ENCODE measurements at regions not wholly inside any gene's neighbourhood (a gene's known extent, or its start where the extent isn't known, plus 50 kb on each side); places are given as distances from the start of the nearest gene placed in this dataset.

- H3K27me3 Mint-ChIP-seq = no peaks in the 10 kb centered on the region
- ChIA-PET CTCF (no interaction called here), POLR2A (no interaction called here)
- no peaks in the 10 kb centered on the region for H3K4me1 Mint-ChIP-seq (ENCODE audit: low read depth)
- H3K27ac Mint-ChIP-seq = no peak overlapping the region
- intact Hi-C loops (cut with micrococcal nuclease) = no loop called here
- H3K9me3 Mint-ChIP-seq = no peaks in the 10 kb centered on the region
- DNase-seq (no peak), ATAC-seq (no peak)
- no peak for TF ChIP-seq CTCF (IDR thresholded peaks at IDR 0.05)
- H3K4me3 Mint-ChIP-seq = no peak overlapping the region
- no peaks in the 10 kb centered on the region for H3K36me3 Mint-ChIP-seq (ENCODE audit: low read depth)
Observed at GRCh38 chr5:100322483-100322882, 212.7 kb upstream of the FAM174A start.

GRCh38 chr5:100319885-100320284 is 215.3 kb upstream of the FAM174A start:
- Mint-ChIP-seq H3K9me3 (peaks cover 4% of the 10 kb centered on the region), H3K27ac (no peak overlapping the region), H3K36me3 (ENCODE audit: low read depth) (no peaks in the 10 kb centered on the region), H3K4me1 (ENCODE audit: low read depth) (no peaks in the 10 kb centered on the region), H3K27me3 (no peaks in the 10 kb centered on the region), H3K4me3 (no peak overlapping the region)
- TF ChIP-seq CTCF (IDR thresholded peaks at IDR 0.05) = no peak
- intact Hi-C loops (cut with micrococcal nuclease) = no loop called here
- ChIA-PET POLR2A (no interaction called here), CTCF (no interaction called here)
- no peak for ATAC-seq
- DNase-seq = no peak

DNA sequence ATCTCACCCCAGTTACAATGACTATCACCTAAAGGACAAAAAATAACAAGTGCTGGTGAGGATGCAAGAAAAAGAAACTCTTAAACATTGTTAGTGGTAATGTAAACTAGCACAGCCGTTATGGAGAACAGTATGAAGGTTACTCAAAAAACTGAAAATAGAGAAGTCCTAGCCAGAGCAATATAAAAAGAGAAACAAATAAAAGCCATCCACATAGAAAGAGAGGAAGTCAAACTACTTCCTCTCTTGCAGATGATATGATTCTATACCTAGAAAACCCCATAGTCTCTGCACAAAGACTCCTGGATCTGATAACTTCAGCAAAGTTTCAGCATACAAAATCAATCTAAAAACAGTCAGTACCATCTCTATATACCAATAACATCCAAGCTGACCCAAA is 221.5 kb upstream of the FAM174A start:
- intact Hi-C loops (cut with micrococcal nuclease) = no loop called here
- ChIA-PET POLR2A (no interaction called here), CTCF (no interaction called here)
- H3K36me3 Mint-ChIP-seq (ENCODE audit: low read depth) = no peaks in the 10 kb centered on the region
- ATAC-seq (no peak), DNase-seq (no peak)
- TF ChIP-seq CTCF (IDR thresholded peaks at IDR 0.05) = no peak
- peaks cover 4% of the 10 kb centered on the region for H3K9me3 Mint-ChIP-seq
- H3K4me3 Mint-ChIP-seq = no peak overlapping the region
- no peaks in the 10 kb centered on the region for H3K27me3 Mint-ChIP-seq
- no peaks in the 10 kb centered on the region for H3K4me1 Mint-ChIP-seq (ENCODE audit: low read depth)
- no peak overlapping the region for H3K27ac Mint-ChIP-seq

GRCh38 chr5:100311806-100312205 is 223.4 kb upstream of the FAM174A start:
- Mint-ChIP-seq H3K27ac (no peak overlapping the region), H3K36me3 (ENCODE audit: low read depth) (no peaks in the 10 kb centered on the region), H3K9me3 (peaks cover 4% of the 10 kb centered on the region), H3K4me1 (ENCODE audit: low read depth) (no peaks in the 10 kb centered on the region), H3K4me3 (no peak overlapping the region), H3K27me3 (no peaks in the 10 kb centered on the region)
- CTCF ChIA-PET = no interaction called here
- POLR2A ChIA-PET = no interaction called here
- ATAC-seq (no peak), DNase-seq (no peak)
- intact Hi-C loops (cut with micrococcal nuclease) = no loop called here
- no peak for TF ChIP-seq CTCF (IDR thresholded peaks at IDR 0.05)

DNA sequence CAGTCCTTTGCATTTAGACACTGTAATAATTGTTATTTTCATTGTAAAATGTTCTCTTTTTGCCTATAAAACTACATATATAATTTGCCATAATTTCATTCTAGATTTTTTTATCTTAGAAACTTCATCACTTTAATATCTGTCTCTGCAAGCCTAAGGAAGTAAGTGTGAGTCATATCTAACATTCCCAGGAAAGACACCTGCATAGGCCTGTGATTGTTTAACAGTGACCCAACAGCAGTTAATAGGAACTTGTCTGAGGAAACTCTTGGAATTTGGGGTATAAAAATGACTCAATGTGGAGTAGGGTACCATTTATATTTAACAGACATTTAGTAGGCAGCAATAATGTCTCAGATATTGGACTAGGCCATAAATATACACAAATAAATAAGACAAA is 229.2 kb upstream of the FAM174A start:
- Mint-ChIP-seq H3K27me3 (no peaks in the 10 kb centered on the region), H3K36me3 (ENCODE audit: low read depth) (no peaks in the 10 kb centered on the region), H3K4me1 (ENCODE audit: low read depth) (no peaks in the 10 kb centered on the region), H3K4me3 (no peak overlapping the region), H3K9me3 (no peaks in the 10 kb centered on the region), H3K27ac (no peak overlapping the region)
- ATAC-seq = no peak
- ChIA-PET CTCF (no interaction called here), POLR2A (no interaction called here)
- intact Hi-C loops (cut with micrococcal nuclease) = no loop called here
- no peak for DNase-seq
- no peak for TF ChIP-seq CTCF (IDR thresholded peaks at IDR 0.05)

All from activated CD8-positive, alpha-beta T cell treated with anti-CD3 and anti-CD28 coated beads for 36 hours (primary cell).